ENCODE measurements at regions not wholly inside any gene's neighbourhood (a gene's known extent, or its start where the extent isn't known, plus 50 kb on each side); places are given as distances from the start of the nearest gene placed in this dataset.

GRCh38 chr19:30775956-30776355 lies 403.8 kb downstream of the ZNF536 start:
- H3K4me1 ChIP-seq (ENCODE audit: low read depth): no peaks in the 10 kb centered on the region
- no peak for ATAC-seq
- no peak for TF ChIP-seq CTCF (IDR thresholded peaks at IDR 0.05)
- H3K4me3 ChIP-seq: no peak overlapping the region
- intact Hi-C loops (cut with DNase I, micrococcal nuclease): no loop called here
- H3K9me3 ChIP-seq: no peaks in the 10 kb centered on the region
- no peaks in the 10 kb centered on the region for H3K36me3 ChIP-seq (ENCODE audit: low read depth)
- no peak for DNase-seq

- no peak for TF ChIP-seq CTCF (IDR thresholded peaks at IDR 0.05)
- DNase-seq: no peak
Observed at GRCh38 chr19:30774252-30774766, 402.1 kb downstream of the ZNF536 start.

GRCh38 chr19:30762651-30763050 lies 390.5 kb downstream of the ZNF536 start:
- Histone ChIP-seq H3K4me1 (ENCODE audit: low read depth) (no peaks in the 10 kb centered on the region), H3K9me3 (no peaks in the 10 kb centered on the region), H3K36me3 (ENCODE audit: low read depth) (no peaks in the 10 kb centered on the region), H3K4me3 (no peak overlapping the region)
- intact Hi-C loops (cut with DNase I, micrococcal nuclease): no loop called here
- no peak for DNase-seq
- TF ChIP-seq CTCF (IDR thresholded peaks at IDR 0.05): no peak
- no peak for ATAC-seq

More at GRCh38 chr19:30774252-30774766, 402.1 kb downstream of the ZNF536 start:
- H3K36me3 ChIP-seq (ENCODE audit: low read depth): no peaks in the 10 kb centered on the region
- ATAC-seq: no peak
- H3K4me3 ChIP-seq: no peak overlapping the region
- no peaks in the 10 kb centered on the region for H3K9me3 ChIP-seq
- intact Hi-C loops (cut with DNase I, micrococcal nuclease): no loop called here
- H3K4me1 ChIP-seq (ENCODE audit: low read depth): no peaks in the 10 kb centered on the region

GRCh38 chr19:30760014-30760413 lies 387.8 kb downstream of the ZNF536 start:
- no peak for ATAC-seq
- intact Hi-C loops (cut with DNase I, micrococcal nuclease): no loop called here
- no peaks in the 10 kb centered on the region for H3K36me3 ChIP-seq (ENCODE audit: low read depth)
- no peaks in the 10 kb centered on the region for H3K4me1 ChIP-seq (ENCODE audit: low read depth)
- H3K4me3 ChIP-seq: no peak overlapping the region
- H3K9me3 ChIP-seq: no peaks in the 10 kb centered on the region
- no peak for DNase-seq
- TF ChIP-seq CTCF (IDR thresholded peaks at IDR 0.05): no peak

GRCh38 chr19:30757837-30758617 lies 385.8 kb downstream of the ZNF536 start:
- no peak for TF ChIP-seq CTCF (IDR thresholded peaks at IDR 0.05)
- intact Hi-C loops (cut with DNase I, micrococcal nuclease): no loop called here
- ATAC-seq (no peak), DNase-seq (no peak)
- Histone ChIP-seq H3K4me1 (ENCODE audit: low read depth) (no peaks in the 10 kb centered on the region), H3K9me3 (no peaks in the 10 kb centered on the region), H3K36me3 (ENCODE audit: low read depth) (no peaks in the 10 kb centered on the region), H3K4me3 (no peak overlapping the region)
